Keratinocyte (primary cell): ENCODE measurements at regions not wholly inside any gene's neighbourhood (a gene's known extent, or its start where the extent isn't known, plus 50 kb on each side); places are given as distances from the start of the nearest gene placed in this dataset.
A peak's percentile ranks its signal among the peaks of the same experiment; 100 is the strongest.

Experiments
- DNase-seq: peaks from one replicate; pipeline ENCODE4 v3.0.0-alpha.2; 2011; ENCODE audit warnings: low read depth, missing footprints, low spot score
- FAIRE-seq: peaks from 2 replicates; lab custom pipeline; 2011; peaks lifted over from hg19 to GRCh38; lab: Jason Lieb, UNC
- H2AFZ ChIP-seq: 2 replicates; pipeline ENCODE4 v1.6.0; 2012; ENCODE audit warnings: low read length, control low read depth, inconsistent platforms; ENCODE audit not compliant: control insufficient read depth
- H3K27ac ChIP-seq: 2 replicates; pipeline ENCODE4 v1.5.1; 2011; ENCODE audit warnings: low read length; ENCODE audit not compliant: control insufficient read depth, insufficient read depth
- H3K27me3 ChIP-seq: 3 replicates; pipeline ENCODE4 v1.6.0; 2011; ENCODE audit warnings: low read length; ENCODE audit not compliant: control insufficient read depth, insufficient read depth; ENCODE audit errors: extremely low read depth
- H3K36me3 ChIP-seq, 2 experiments: 2 replicates in 1 of 2; 3 replicates in 1 of 2; pipeline ENCODE4 v1.5.1; 2011; ENCODE audit warnings: low read length in 2 of 2, mild to moderate bottlenecking in 1 of 2; ENCODE audit not compliant: control insufficient read depth in 2 of 2, insufficient read depth in 2 of 2; ENCODE audit errors: extremely low read depth in 1 of 2
- H3K4me1 ChIP-seq: 3 replicates; pipeline ENCODE4 v1.5.1; 2011; ENCODE audit warnings: low read length; ENCODE audit not compliant: control insufficient read depth, insufficient read depth; ENCODE audit errors: extremely low read depth
- H3K4me2 ChIP-seq: 3 replicates; pipeline ENCODE4 v1.6.0; 2011; ENCODE audit warnings: low read depth, low read length; ENCODE audit not compliant: control insufficient read depth, insufficient read depth; ENCODE audit errors: extremely low read depth
- H3K4me3 ChIP-seq, 3 experiments: fragments of 200-600 bp in 1 of 3; sonication (generic) in 1 of 3; 2 replicates in 2 of 3; 3 replicates in 1 of 3; pipeline ENCODE4 v1.5.1; 2011 to 2016; ENCODE audit warnings: low read length in 3 of 3, mild to moderate bottlenecking in 3 of 3, control low read depth in 2 of 3, inconsistent platforms in 1 of 3, low read depth in 1 of 3, mixed read lengths in 1 of 3, mixed run types in 1 of 3, moderate library complexity in 1 of 3; ENCODE audit not compliant: control insufficient read depth in 2 of 3, insufficient read depth in 2 of 3; ENCODE audit errors: extremely low read depth in 1 of 3
- H3K79me2 ChIP-seq: 2 replicates; pipeline ENCODE4 v1.6.0; 2012; ENCODE audit warnings: low read length; ENCODE audit not compliant: control insufficient read depth, insufficient read depth
- H3K9ac ChIP-seq: 3 replicates; pipeline ENCODE4 v1.6.0; 2011; ENCODE audit warnings: low read length; ENCODE audit not compliant: control insufficient read depth, insufficient read depth; ENCODE audit errors: extremely low read depth
- H3K9me1 ChIP-seq: 3 replicates; pipeline ENCODE4 v1.6.0; 2011; ENCODE audit warnings: low read length; ENCODE audit not compliant: control insufficient read depth, insufficient read depth; ENCODE audit errors: extremely low read depth
- H3K9me3 ChIP-seq: 2 replicates; pipeline ENCODE4 v1.5.1; 2012; ENCODE audit warnings: low read depth, low read length; ENCODE audit not compliant: control insufficient read depth
- H4K20me1 ChIP-seq: 3 replicates; pipeline ENCODE4 v1.6.0; 2011; ENCODE audit warnings: low read length; ENCODE audit not compliant: control insufficient read depth, insufficient read depth; ENCODE audit errors: extremely low read depth
- CTCF ChIP-seq, 3 experiments: IDR thresholded peaks in 1 of 3; conservative IDR thresholded peaks in 1 of 3; optimal IDR thresholded peaks in 1 of 3; 2 replicates in 2 of 3; 3 replicates in 1 of 3; pipeline versions ENCODE3 to v1.5.1; 2011; ENCODE audit warnings: low read length in 3 of 3, mild to moderate bottlenecking in 3 of 3, moderate library complexity in 2 of 3, control low read depth in 1 of 3, inconsistent platforms in 1 of 3; ENCODE audit not compliant: insufficient read depth in 2 of 3; ENCODE audit errors: extremely low read depth in 1 of 3
- EZH2 ChIP-seq: IDR thresholded peaks from one replicate; pipeline ENCODE4 v1.6.1; 2012; ENCODE audit warnings: inconsistent platforms, mild to moderate bottlenecking, low read length, moderate library complexity
- dilution Hi-C: fragments of 300-500 bp; cut with MboI; formaldehyde crosslinking; loops from one replicate; pipeline ENCODE4 v1.7.0; 2020; ENCODE audit warnings: low sequenced_read_pairs; ENCODE audit not compliant: extremely low pct_ligation_motif_present

- H3K4me1 ChIP-seq = peaks cover 19% of the 10 kb centered on the region
- no peaks in the 10 kb centered on the region for H3K36me3 ChIP-seq
- H3K27me3 ChIP-seq = no peaks in the 10 kb centered on the region
- FAIRE-seq (peak; percentile 60), DNase-seq (no peak)
- peak overlapping the region; percentile 6 for H2AFZ ChIP-seq
- no peaks in the 10 kb centered on the region for H4K20me1 ChIP-seq
- peak overlapping the region; percentile 53 for H3K9ac ChIP-seq
- dilution Hi-C loops = no loop called here
- peak overlapping the region; percentile 66 for H3K4me2 ChIP-seq
- H3K79me2 ChIP-seq = no peaks in the 10 kb centered on the region
- H3K4me3 ChIP-seq = peak overlapping the region in 2 of 3 experiments; percentile 1 to 16
- peak overlapping the region; percentile 41 for H3K27ac ChIP-seq
- H3K9me1 ChIP-seq = no peaks in the 10 kb centered on the region
- H3K9me3 ChIP-seq = no peaks in the 10 kb centered on the region
- no peak for TF ChIP-seq CTCF (optimal IDR thresholded peaks at IDR 0.05 in 1 of 3, IDR thresholded peaks at IDR 0.05 in 1 of 3, conservative IDR thresholded peaks at IDR 0.05 in 1 of 3; ENCODE audit: extremely low read depth in 1 of 3, insufficient read depth in 2 of 3, low read length in 3 of 3)
- no peak for TF ChIP-seq EZH2
Observed at GRCh38 chr21:38925923-38926322, 120.2 kb downstream of the ETS2 start.

GRCh38 chr21:38925478-38925877 lies 119.7 kb downstream of the ETS2 start:
- Histone ChIP-seq H4K20me1 (no peaks in the 10 kb centered on the region), H3K79me2 (no peaks in the 10 kb centered on the region), H2AFZ (peak overlapping the region; percentile 6), H3K27me3 (no peaks in the 10 kb centered on the region), H3K9ac (peak overlapping the region; percentile 53), H3K4me3 (peak overlapping the region in 2 of 3 experiments; percentile 1 to 16), H3K4me1 (peaks cover 23% of the 10 kb centered on the region), H3K4me2 (peak overlapping the region; percentile 66), H3K9me1 (no peaks in the 10 kb centered on the region), H3K9me3 (no peaks in the 10 kb centered on the region), H3K36me3 (no peaks in the 10 kb centered on the region), H3K27ac (peak overlapping the region; percentile 41)
- no peak for TF ChIP-seq CTCF (optimal IDR thresholded peaks at IDR 0.05 in 1 of 3, IDR thresholded peaks at IDR 0.05 in 1 of 3, conservative IDR thresholded peaks at IDR 0.05 in 1 of 3; ENCODE audit: extremely low read depth in 1 of 3, insufficient read depth in 2 of 3, low read length in 3 of 3)
- TF ChIP-seq EZH2 = no peak
- FAIRE-seq (no peak), DNase-seq (no peak)
- dilution Hi-C loops = no loop called here
